ENCODE measurements at regions not wholly inside any gene's neighbourhood (a gene's known extent, or its start where the extent isn't known, plus 50 kb on each side); places are given as distances from the start of the nearest gene placed in this dataset.

DNA sequence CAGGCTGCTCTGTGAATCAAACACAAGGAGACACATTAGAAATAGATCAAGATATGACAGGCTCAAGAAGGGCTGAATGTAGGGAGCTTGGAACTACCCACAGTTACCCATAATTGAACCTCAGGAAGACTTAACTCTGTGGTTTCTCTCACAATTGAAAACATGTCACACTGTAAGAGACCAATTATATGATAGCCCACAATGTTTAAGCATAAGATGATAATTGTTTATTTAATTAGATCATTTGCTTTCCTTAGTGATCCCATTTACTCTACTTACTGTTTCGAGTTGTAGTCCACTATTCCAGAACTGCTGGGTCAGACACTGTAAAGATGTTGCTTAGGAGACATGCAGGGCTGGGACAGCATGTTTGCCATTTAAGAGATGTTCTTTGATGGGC lies 201.3 kb upstream of the RARB start:
- TF ChIP-seq CTCF (IDR thresholded peaks at IDR 0.05; ENCODE audit: low read depth, low read length) = no peak
- TF ChIP-seq POLR2A (IDR thresholded peaks at IDR 0.05; ENCODE audit: extremely low read depth, insufficient read length) = no peak
- TF ChIP-seq MAX (IDR thresholded peaks at IDR 0.05; ENCODE audit: low read depth, low read length) = no peak
- TF ChIP-seq MYC (IDR thresholded peaks at IDR 0.05; ENCODE audit: low read depth, low read length) = no peak

Measured in NB4 (cell line).